DOHH2 (cell line): ENCODE measurements at regions not wholly inside any gene's neighbourhood (a gene's known extent, or its start where the extent isn't known, plus 50 kb on each side); places are given as distances from the start of the nearest gene placed in this dataset.

Experiments used
- EZH2phosphoT487 ChIP-seq: fragments of 200-600 bp; sonication (generic); IDR thresholded peaks from 2 replicates; pipeline ENCODE4 v1.6.1; 2017; ENCODE audit warnings: borderline replicate concordance, mild to moderate bottlenecking, antibody characterized with exemption, low read length, moderate library complexity, mixed read lengths
- TF ChIP-seq, protein P1 (sequence below): fragments of 200-600 bp; sonication (generic); IDR thresholded peaks from one replicate; pipeline ENCODE4 v1.5.1; 2014; ENCODE audit warnings: antibody characterized with exemption, mild to moderate bottlenecking, low read depth, low read length; ENCODE audit not compliant: poor library complexity, severe bottlenecking

GRCh38 chr9:115333277-115334070 lies 215.5 kb upstream of the TNC start:
- TF ChIP-seq, protein P1, sequence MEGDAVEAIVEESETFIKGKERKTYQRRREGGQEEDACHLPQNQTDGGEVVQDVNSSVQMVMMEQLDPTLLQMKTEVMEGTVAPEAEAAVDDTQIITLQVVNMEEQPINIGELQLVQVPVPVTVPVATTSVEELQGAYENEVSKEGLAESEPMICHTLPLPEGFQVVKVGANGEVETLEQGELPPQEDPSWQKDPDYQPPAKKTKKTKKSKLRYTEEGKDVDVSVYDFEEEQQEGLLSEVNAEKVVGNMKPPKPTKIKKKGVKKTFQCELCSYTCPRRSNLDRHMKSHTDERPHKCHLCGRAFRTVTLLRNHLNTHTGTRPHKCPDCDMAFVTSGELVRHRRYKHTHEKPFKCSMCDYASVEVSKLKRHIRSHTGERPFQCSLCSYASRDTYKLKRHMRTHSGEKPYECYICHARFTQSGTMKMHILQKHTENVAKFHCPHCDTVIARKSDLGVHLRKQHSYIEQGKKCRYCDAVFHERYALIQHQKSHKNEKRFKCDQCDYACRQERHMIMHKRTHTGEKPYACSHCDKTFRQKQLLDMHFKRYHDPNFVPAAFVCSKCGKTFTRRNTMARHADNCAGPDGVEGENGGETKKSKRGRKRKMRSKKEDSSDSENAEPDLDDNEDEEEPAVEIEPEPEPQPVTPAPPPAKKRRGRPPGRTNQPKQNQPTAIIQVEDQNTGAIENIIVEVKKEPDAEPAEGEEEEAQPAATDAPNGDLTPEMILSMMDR = no peak
- TF ChIP-seq EZH2phosphoT487 = no peak
